GM19372 (cell line): ENCODE measurements at regions not wholly inside any gene's neighbourhood (a gene's known extent, or its start where the extent isn't known, plus 50 kb on each side); places are given as distances from the start of the nearest gene placed in this dataset.
"Not testable (repeated sequence)": the region's sequence is repeated elsewhere in the genome, so short reads cannot be mapped to it uniquely, and the experiment has no call there.

Experiments
- ATAC-seq: cut with Tn5 transposase; IDR thresholded peaks from one replicate; pipeline ENCODE4 v1.9.1; 2021; ENCODE audit warnings: mild to moderate bottlenecking, low read depth, moderate library complexity; ENCODE audit not compliant: unreplicated experiment

DNA sequence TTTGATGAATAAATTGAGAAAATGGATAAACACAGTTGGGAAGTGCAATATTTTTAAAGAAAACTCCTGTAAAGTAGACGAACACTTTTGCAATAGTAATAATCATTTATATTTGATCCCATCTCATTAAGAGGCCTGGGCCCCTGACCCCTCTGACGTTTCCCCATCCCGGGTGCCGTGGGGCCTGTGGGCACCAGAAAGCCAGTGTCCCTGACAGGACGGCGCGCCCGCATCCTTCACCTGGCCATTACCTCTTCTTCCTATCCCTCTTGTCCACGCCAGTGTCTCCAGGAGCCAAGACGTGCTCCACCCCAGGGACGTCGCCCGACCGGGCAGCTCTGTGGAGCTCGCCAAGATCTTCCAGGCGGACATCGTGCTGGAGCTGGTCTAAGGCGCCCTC, 147.4 kb downstream of the USP22 start:
- not testable (repeated sequence) for ATAC-seq

DNA sequence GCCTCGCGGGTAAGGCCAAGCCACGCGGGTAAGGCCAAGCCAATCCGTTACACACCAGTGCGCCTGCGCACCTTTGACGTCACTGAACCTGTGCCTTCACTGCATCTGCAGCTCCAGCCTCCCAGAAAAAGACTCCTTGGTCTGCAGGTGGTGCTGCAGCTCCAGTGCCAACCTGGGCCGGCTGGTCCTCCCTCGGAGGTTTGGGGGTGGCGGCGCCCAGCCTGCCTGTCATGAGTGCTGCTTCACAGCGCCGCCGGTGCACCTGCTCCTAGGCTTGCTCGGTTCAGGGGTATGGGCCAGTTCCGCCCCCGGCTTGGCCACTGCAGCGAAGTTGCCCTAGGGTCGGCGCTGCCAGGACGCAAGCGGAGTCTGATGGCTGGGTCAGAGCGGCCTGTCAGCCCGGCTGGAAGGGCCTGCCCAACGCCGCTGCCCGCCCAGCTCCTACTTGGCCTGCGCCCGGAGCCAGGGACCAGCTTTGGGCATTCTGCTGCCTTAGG, 146.6 kb downstream of the USP22 start:
- ATAC-seq: no peak

DNA sequence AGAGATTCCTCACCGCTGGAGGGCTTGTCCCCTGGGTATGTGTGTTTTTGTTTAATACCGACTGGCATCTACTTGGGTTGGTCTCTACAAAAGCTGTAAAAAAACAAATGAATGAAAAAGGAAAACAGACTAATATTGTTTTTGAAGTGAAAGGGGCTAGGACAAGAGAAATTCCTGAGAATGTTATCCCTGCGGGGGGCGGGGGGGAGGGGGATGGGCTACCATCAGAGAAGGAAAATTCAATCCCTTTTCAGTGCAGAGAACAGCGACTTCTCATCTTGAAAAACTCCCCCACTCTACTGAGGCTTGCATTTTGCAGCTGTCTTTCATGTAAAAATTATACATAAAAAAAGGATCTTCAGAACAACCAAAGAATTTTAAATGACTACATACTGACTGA, 144.1 kb downstream of the USP22 start:
- ATAC-seq: not testable (repeated sequence)

GRCh38 chr17:20902496-20902895, 140.3 kb downstream of the USP22 start:
- ATAC-seq: not testable (repeated sequence)

DNA sequence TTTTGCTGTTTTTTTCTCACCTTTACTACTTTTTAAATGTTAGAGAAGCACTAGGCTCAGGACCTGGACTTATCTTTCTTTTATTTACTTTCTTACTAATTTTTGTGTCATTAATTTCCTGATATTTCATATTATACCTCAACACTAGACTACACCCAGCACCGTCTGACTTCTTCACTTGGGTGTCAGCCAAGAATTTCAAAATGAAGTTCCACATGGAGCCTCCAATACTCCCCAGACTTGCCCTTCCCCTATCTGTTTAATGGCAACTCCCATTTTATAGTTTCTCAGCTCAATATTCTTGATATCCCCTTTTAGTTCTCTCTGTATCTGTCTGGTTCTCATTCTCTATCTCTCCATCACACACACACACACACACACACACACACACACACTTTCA, 139.3 kb downstream of the USP22 start:
- not testable (repeated sequence) for ATAC-seq

- ATAC-seq: peak; percentile 92
These were observed 134.2 kb downstream of the USP22 start for GRCh38 chr17:20908313-20909267.

DNA sequence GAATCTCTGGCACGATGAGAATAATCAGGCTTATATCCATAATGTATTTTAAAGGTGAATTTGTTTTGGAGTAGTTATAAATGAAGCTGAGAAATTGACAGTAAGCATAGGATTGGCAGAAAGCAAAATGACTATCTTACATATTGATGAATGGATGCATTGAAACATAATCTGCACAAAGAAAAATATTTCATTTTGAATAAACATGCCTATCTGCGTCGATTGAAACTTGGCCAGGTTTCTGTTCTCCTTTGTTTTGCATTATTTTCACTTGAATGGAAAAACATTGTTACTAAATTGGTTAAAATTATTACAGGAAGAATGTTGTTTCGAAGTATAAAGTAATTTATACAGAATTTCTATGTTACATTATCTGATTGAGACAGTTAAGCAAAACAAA, 128.2 kb downstream of the USP22 start:
- no peak for ATAC-seq

GRCh38 chr17:20916383-20916782, 126.4 kb downstream of the USP22 start:
- ATAC-seq: no peak

- not testable (repeated sequence) for ATAC-seq
These were observed 125.1 kb downstream of the USP22 start for GRCh38 chr17:20917610-20918306.

- ATAC-seq: no peak
These were observed 122.6 kb downstream of the USP22 start for GRCh38 chr17:20920095-20920814.

- no peak for ATAC-seq
These were observed 122.0 kb downstream of the USP22 start for GRCh38 chr17:20920815-20921199.

DNA sequence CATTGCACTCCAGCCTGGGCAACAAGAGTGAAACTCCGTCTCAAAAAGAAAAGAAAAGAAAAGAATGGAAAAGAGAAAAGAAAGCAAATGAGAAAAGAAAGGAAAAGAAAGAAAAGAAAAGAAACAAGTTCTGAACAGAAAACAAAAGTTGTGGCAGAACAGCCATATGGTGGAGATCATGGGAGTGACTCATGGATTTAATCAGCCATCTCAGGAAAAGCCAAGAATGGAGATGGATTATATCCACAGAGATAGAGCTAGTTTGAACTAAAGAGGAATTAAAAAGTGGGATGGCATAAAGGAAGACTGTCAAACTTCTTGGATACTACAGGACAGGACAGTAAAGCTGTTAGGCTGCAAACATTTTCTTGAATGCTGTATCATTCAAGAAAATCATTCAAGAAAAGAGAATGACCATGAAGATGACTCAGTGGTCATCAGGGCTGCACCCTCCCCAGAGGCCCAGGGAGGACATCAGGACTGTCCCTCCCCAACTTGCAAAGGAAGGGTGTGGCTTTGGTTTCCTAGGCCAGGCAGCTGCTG, 120.6 kb downstream of the USP22 start:
- ATAC-seq: no peak

DNA sequence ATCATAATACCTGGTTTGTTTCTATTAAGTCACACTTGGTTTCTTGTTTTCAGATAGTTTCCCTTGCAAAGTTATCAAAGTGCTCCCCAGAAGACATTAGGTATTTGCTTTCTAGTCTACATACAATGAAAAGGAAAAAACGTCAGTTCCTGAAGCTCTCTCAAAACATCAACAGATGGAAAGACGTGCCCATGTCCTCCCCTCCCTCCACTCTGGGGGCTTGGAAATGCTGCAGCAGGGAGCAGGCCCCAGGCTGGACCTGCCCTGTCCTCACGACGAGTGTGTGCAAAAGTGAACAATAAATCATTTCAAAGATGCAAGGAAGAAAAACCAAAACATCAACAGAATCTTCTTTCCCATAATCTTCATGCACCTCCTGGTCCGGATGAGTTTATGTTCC, 118.5 kb downstream of the USP22 start:
- no peak for ATAC-seq

GRCh38 chr17:20925091-20925490, 117.7 kb downstream of the USP22 start:
- no peak for ATAC-seq

DNA sequence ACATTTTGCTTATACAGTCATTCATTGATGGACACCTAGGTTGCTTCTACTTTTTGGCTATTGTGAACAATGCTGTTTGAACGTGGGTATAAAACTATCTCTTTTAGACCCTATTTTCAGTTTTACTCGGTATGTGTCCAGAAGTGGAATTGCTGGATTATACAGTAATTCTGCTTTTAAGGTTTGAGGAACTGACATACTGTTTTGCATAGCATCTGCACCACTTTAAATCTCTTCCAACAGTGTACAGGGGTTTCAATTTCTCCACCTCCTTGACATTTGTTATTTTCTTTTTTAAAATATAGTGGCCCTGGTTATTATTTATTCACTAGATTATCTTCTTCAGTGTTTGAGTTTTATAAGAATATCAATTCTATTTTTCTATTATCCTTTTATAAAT, 116.9 kb downstream of the USP22 start:
- no peak for ATAC-seq

DNA sequence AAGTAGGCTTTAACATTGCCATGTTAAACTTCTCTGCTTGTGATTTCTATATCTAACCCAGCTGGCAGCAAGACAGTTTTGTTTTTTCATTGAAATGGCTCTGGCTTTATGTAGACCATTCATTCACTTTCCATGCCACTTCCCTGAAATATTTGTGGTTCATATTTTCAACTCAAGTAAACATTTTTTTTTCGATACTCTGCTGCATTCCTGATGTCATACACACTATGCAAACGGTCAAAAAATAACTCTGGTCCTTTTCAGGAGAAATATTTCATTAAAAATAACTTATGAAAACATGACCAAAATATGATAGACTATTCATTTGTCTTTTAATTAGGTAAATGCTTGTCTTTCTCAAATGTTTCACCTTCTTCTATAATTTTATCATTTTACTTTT, 116.3 kb downstream of the USP22 start:
- no peak for ATAC-seq

DNA sequence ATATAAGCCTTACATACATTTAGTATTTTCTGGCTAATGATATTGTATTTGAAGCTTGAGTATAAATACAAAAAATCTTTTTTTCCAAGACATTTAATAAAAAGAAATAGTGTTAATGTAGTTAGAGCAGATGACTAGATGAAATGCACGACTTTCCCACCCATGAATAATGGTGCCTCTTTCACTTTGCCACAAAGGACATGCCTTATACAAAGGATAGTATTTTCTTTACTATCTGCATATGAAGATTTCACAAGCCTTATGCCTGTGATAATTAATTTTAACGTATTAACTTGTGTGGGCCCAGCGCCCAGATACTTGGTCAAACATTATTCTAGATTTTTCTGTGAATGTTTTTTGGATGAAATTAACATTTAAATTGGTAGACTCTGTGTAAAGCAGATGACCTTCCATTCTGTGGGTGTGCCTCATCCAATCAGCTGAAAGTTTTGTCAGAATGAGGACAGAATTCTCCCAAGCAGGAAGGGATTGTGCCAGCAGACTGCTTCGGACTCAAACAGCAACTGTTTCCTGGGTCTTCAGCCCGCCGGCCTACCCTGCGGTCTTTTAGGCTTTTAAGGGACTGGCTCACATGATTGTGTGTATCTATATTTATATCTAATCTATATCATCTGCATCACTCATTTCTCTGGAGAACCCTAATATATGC, 115.4 kb downstream of the USP22 start:
- no peak for ATAC-seq

- no peak for ATAC-seq
These were observed 113.5 kb downstream of the USP22 start for GRCh38 chr17:20929334-20929733.

GRCh38 chr17:20930081-20930760, 112.6 kb downstream of the USP22 start:
- no peak for ATAC-seq
